NCI-H446 (cell line): ENCODE measurements at regions not wholly inside any gene's neighbourhood (a gene's known extent, or its start where the extent isn't known, plus 50 kb on each side); places are given as distances from the start of the nearest gene placed in this dataset.

Experiments
- DNase-seq, 2 experiments: peaks; one replicate each; lab custom pipeline; 2025; lab: John Stamatoyannopoulos, UW

DNA sequence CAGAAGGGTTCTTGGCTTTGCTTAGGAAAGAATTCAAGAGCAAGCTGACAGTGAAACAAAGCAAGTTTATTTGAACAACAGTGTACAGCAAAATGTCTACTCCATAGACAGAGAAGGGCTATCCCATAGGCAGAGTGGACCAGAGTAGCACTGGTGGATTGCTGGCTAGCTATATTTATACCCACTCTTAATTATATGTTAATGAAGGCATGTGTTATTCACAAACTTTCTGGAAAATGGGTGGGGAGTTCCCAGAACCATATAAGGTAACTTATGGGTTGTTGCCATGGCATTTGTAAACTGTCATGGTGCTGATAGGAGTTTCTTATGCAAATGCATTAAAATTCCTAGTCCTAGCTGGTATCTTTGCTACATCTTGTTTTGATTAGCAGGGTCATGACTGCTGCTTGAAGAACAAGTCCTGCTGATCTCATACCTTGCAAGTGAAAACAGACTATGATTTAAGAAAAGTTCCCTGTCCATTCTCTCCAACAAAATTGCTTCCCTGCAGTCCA lies 330.5 kb downstream of the BUD13 start:
- DNase-seq = no peak

- DNase-seq = no peak
Observed at GRCh38 chr11:116439361-116439677, 333.5 kb downstream of the BUD13 start.

GRCh38 chr11:116438651-116439360 lies 334.0 kb downstream of the BUD13 start:
- no peak for DNase-seq

- DNase-seq = no peak
Observed at GRCh38 chr11:116434986-116435385, 337.8 kb downstream of the BUD13 start.

- DNase-seq = peak; percentile 87 to 93
Observed at GRCh38 chr11:116432301-116432700, 340.5 kb downstream of the BUD13 start.

GRCh38 chr11:116431842-116432241 lies 340.9 kb downstream of the BUD13 start:
- DNase-seq = peak in 1 of 2 experiments; percentile 23

DNA sequence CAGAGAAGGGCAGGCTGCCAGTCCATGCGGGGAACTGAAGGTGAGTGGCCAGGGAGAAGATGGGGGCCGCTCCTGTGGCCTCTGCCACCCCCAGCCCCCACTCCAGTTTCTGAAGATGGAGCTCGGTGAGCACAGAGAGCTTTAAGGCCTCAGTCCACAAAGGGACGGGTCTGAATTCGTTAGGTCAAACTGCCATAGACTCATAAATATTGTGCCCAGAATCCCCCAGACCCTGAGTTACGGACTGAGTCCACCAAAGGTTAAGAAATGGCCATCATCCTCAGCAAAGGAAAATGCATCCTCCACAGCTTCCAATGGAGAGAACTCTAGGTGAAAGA lies 344.2 kb downstream of the BUD13 start:
- DNase-seq = no peak

- peak; percentile 61 to 77 for DNase-seq
Observed at GRCh38 chr11:116427903-116428637, 344.7 kb downstream of the BUD13 start.

GRCh38 chr11:116427337-116427902 lies 345.4 kb downstream of the BUD13 start:
- no peak for DNase-seq

DNA sequence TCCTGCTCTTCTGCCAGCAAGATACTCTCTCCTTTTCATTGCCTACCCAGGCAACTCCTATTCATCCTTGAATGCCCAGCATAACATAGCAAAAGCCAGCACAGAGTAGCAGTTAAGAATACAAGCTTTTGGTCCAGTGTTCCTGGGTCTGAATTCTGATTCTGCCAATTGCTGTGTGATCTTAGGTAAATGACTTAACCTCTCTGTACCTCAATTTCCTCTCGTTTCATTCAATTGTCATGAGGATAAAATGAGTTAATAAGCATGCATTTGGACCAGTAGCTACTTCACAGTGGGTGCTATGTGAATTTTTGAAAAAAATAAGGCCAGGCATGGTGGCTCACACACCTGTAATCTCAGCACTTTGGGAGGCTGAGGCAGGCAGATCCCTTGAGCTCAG lies 346.0 kb downstream of the BUD13 start:
- DNase-seq = no peak

GRCh38 chr11:116424615-116425261 lies 348.0 kb downstream of the BUD13 start:
- no peak for DNase-seq

GRCh38 chr11:116422956-116423600 lies 349.7 kb downstream of the BUD13 start:
- no peak for DNase-seq

DNA sequence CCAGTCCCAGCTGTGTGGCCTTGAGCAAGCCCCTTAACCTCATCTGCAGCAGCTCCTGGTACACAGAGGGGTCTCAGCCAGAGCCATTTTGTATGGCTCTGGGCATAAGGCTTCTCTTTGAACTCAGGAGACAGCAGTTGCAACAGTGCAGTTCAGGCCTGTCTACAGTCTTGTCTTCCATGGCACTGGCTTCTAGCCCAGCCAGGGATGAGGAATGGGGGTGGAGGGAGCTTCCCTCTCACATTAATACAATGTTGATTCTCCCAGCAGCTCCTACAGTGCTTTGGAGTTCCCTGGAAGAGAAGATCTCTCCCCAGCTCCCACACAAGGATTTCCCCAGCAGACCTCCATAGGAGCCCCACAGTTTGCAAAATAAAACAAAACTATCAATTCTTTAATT lies 350.2 kb downstream of the BUD13 start:
- peak in 1 of 2 experiments; percentile 12 for DNase-seq

DNA sequence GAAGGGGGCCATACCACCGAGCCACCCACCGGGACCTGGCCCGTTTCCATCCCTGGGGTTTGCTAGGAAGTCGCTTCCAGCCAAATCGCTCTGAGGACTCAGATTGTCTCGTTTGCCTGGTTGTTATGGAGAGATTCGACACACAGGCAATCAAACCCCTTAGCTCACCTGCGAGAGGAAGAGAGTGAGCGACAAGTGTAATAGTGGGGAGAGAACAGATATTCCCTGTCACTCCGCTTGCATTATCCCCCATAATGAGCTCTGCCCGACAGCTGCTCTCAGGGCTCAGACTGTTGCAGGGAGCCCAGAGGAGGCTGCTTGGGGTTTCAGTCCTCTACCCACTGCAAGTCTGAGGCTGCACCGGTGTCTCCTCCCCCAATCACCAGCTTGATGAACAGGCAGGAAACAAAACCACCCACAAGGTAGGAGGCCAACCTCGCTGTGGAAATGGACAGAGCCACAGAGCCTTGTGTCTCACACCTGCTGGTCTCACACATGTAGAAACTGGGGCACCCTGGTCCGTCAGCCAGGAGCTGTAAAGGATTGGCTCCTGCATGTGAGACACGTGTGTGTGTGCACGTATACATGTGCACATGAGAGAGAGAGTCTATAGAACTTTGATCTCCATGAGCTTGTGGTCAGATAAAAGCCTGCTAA lies 351.1 kb downstream of the BUD13 start:
- DNase-seq = no peak

- DNase-seq = no peak
Observed at GRCh38 chr11:116420770-116421528, 351.8 kb downstream of the BUD13 start.

DNA sequence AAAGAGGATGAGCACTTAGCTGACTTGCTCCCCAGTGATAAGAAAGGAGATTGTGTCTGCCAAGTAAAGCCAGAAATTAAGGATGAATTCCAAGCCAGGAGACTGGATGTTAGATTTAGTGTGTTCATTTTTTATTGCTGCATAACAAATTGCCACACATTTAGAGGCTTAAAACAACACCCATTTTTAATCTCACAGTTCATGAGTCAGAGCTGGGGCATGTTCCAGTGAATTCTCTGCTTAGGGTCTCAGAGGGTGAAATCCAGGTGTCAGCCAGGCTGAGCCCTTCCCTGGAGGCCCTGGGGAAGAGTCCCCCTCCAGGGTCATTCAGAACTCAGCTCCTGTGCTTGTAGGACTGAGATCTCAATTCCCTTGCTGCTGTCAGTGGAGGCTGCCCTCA lies 352.8 kb downstream of the BUD13 start:
- DNase-seq = no peak

GRCh38 chr11:116418388-116419041 lies 354.3 kb downstream of the BUD13 start:
- no peak for DNase-seq

DNA sequence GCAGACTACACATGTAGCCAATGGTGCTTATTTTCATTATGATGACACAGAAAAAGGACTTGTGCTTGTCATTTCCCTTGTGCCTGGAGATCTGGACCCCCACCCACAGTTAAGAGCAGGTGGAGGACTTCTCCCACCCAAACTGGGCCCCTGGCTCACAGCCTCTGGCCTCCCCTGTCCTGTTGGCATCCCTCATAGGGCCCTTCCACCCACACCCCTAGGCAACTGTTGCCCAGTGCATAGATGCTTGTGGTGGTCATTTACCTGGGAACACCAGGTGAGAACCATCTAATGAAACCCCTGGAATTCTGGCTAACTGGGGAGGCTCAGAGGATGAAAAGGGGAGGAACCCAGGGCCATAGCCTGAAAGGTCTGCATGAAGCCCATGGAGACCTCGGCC lies 355.9 kb downstream of the BUD13 start:
- no peak for DNase-seq

DNA sequence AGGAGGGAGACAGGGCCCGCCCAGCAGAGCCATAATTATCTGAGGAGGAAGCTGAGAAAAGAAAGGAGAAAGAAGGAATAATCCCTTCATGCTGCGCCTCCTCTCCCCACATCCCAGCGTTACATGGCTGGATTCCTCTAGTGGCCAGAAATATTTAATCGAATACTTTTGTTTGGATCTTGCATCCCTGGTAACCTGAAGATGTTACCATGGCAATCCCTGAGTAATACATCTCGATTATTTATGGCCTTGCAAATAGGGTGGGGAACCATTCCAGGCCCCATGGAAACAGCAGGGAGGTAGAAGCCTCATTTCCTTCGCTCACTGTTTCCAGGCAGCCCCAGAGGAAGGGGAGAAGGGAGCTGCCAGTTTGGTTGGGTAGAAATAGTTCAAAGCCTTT lies 357.7 kb downstream of the BUD13 start:
- DNase-seq = peak; percentile 14 to 16

DNA sequence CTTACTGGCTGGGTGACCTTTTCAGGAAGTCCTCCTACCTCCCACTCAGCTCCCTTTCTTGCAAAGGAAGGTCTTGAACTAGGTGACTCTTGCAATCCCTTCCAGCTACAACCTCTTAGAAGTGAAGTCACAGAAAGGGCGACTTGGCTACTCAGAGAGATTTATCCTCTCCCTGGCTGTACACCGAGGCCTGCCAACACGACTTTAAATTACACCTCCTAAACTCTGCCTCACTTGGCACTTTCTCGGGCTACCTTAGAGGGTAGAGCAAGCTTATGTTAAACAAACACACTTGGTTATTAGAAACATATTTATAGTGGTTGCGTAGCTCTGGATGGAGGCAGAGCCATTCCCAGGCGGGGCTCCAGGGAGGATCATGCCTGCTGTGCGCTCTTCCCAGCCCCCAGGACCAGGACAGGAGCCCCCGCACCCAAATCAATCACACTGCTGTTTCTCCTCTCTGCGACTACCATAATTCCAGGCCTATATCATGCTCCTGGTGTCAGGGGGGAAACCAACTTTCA lies 358.4 kb downstream of the BUD13 start:
- no peak for DNase-seq
